AG04450 (cell line): ENCODE measurements at regions not wholly inside any gene's neighbourhood (a gene's known extent, or its start where the extent isn't known, plus 50 kb on each side); places are given as distances from the start of the nearest gene placed in this dataset.
A peak's percentile ranks its signal among the peaks of the same experiment; 100 is the strongest.
"Not testable (repeated sequence)": the region's sequence is repeated elsewhere in the genome, so short reads cannot be mapped to it uniquely, and the experiment has no call there.

Experiments used
- CTCF ChIA-PET: fragments of 300-600, 350-600 bp; formaldehyde crosslinking; extraction: SDS; loops from one replicate; lab custom pipeline; 2022; ENCODE audit warnings: antibody characterized with exemption, inconsistent platforms; lab: Charles Lee
- POLR2A ChIA-PET: fragments of 350-600 bp; formaldehyde crosslinking; extraction: SDS; loops from one replicate; lab custom pipeline; 2021; ENCODE audit warnings: antibody characterized with exemption, inconsistent platforms; lab: Yijun Ruan, JAX
- DNase-seq: peaks from one replicate; pipeline ENCODE4 v3.0.0-alpha.2; 2011; ENCODE audit warnings: low read depth, low spot score
- H3K27ac ChIP-seq: one replicate; pipeline ENCODE4 v1.5.1; 2012; ENCODE audit warnings: low read depth, low read length, control low read depth
- H3K27me3 ChIP-seq: one replicate; pipeline ENCODE4 v1.6.0; 2012; ENCODE audit warnings: low read length; ENCODE audit not compliant: control insufficient read depth, insufficient read depth
- H3K4me3 ChIP-seq: 2 replicates; pipeline ENCODE4 v1.5.1; 2011; ENCODE audit warnings: mild to moderate bottlenecking, low read depth, low read length, control low read depth
- H3K9me3 ChIP-seq: 2 replicates; pipeline ENCODE4 v1.5.1; 2012; ENCODE audit warnings: low read length; ENCODE audit not compliant: control insufficient read depth, insufficient read depth
- CTCF ChIP-seq: IDR thresholded peaks from 2 replicates; pipeline ENCODE4 v1.5.1; 2011; ENCODE audit warnings: low read depth, low read length, control low read depth, inconsistent platforms

GRCh38 chr5:32534041-32534440, 51.3 kb upstream of the SUB1 start:
- ChIA-PET CTCF (interaction anchor here (0.6 to 1.9 kb wide), 2 partner anchors 44 to 50 kb away, joined by 3 to 6 read pairs; no protein-coding TSS in a partner anchor), POLR2A (no interaction called here)
- no peak for TF ChIP-seq CTCF
- no peak for DNase-seq
- Histone ChIP-seq H3K4me3 (no peak overlapping the region), H3K27ac (no peak overlapping the region), H3K9me3 (0 out of 2 replicates have a peak, but pooled peaks cover 3% of the 10 kb centered on the region), H3K27me3 (no peaks in the 10 kb centered on the region)

- TF ChIP-seq CTCF = no peak
- no peaks in the 10 kb centered on the region for H3K27me3 ChIP-seq
- peak overlapping the region; percentile 34 for H3K27ac ChIP-seq
- CTCF ChIA-PET = interaction anchor here (0.8 to 1.8 kb wide), 3 partner anchors 27 to 363 kb away, joined by 3 to 8 read pairs (median 3); no protein-coding TSS in a partner anchor
- DNase-seq = no peak
- POLR2A ChIA-PET = interaction anchor here (0.6 to 1.4 kb wide), 3 partner anchors 23 to 27 kb away, joined by 3 to 10 read pairs (median 6); no protein-coding TSS in a partner anchor
- 0 out of 2 replicates have a peak, but pooled peaks cover 3% of the 10 kb centered on the region for H3K9me3 ChIP-seq
- peak overlapping the region; percentile 40 for H3K4me3 ChIP-seq
Observed at GRCh38 chr5:32531885-32532520, 53.4 kb upstream of the SUB1 start.

- DNase-seq, H3K9me3 ChIP-seq, POLR2A ChIA-PET, H3K4me3 ChIP-seq, H3K27me3 ChIP-seq, H3K27ac ChIP-seq: not testable (repeated sequence)
- CTCF ChIA-PET = interaction anchor here (1.6 kb wide), 1 partner anchor 37 kb away, joined by 4 read pairs; no protein-coding TSS in a partner anchor
Observed at GRCh38 chr5:32527321-32527720, 58.0 kb upstream of the SUB1 start.

GRCh38 chr5:32526810-32527209, 58.5 kb upstream of the SUB1 start:
- no peak overlapping the region for H3K27ac ChIP-seq
- H3K27me3 ChIP-seq = no peaks in the 10 kb centered on the region
- no peak for TF ChIP-seq CTCF
- no peak overlapping the region for H3K4me3 ChIP-seq
- no peak for DNase-seq
- H3K9me3 ChIP-seq = peaks cover 3% of the 10 kb centered on the region; the same call in 1 of the 2 replicates
- ChIA-PET POLR2A (no interaction called here), CTCF (interaction anchor here (1.6 kb wide), 1 partner anchor 37 kb away, joined by 4 read pairs; no protein-coding TSS in a partner anchor)

GRCh38 chr5:32523625-32524024, 61.7 kb upstream of the SUB1 start:
- CTCF ChIA-PET = no interaction called here
- POLR2A ChIA-PET = no interaction called here
- H3K4me3 ChIP-seq = no peak overlapping the region
- H3K27me3 ChIP-seq = no peaks in the 10 kb centered on the region
- H3K9me3 ChIP-seq = peaks cover 3% of the 10 kb centered on the region; the same call in 1 of the 2 replicates
- no peak overlapping the region for H3K27ac ChIP-seq
- no peak for DNase-seq
- no peak for TF ChIP-seq CTCF
